Thoracic aorta (tissue), 2 donors: ENCODE measurements at regions not wholly inside any gene's neighbourhood (a gene's known extent, or its start where the extent isn't known, plus 50 kb on each side); places are given as distances from the start of the nearest gene placed in this dataset.

ENCODE experiments used
- ATAC-seq: fragments of 150-250 bp; one replicate; pipeline ENCODE4 v1.8.0; 2017; ENCODE audit warnings: low read depth; ENCODE audit not compliant: insufficient number of reproducible peaks, low FRiP score
- DNase-seq: peaks from one replicate; pipeline ENCODE4 v3.0.0-alpha.2; 2020; ENCODE audit warnings: low spot score
- H3K27ac ChIP-seq, 2 donors: fragments of 200-600 bp; sonication (generic); 1 replicate in 1 of 2; 2 replicates in 1 of 2; pipeline ENCODE4 v1.5.1; 2016; ENCODE audit warnings: mild to moderate bottlenecking in 2 of 2, moderate library complexity in 2 of 2
- H3K27me3 ChIP-seq: fragments of 200-600 bp; sonication (generic); replicated peaks from 2 replicates; pipeline ENCODE4 v1.6.0; 2016; ENCODE audit warnings: mild to moderate bottlenecking; ENCODE audit not compliant: insufficient read depth
- H3K36me3 ChIP-seq: fragments of 200-600 bp; sonication (generic); one replicate; pipeline ENCODE4 v1.5.1; 2016
- H3K4me1 ChIP-seq, 2 donors: fragments of 200-600 bp; sonication (generic); 1 replicate in 1 of 2; 2 replicates in 1 of 2; pipeline versions ENCODE4 v1.5.1 to v1.6.0; 2016; ENCODE audit warnings: low read depth in 2 of 2, mild to moderate bottlenecking in 1 of 2; ENCODE audit not compliant: control insufficient read depth in 1 of 2
- H3K4me3 ChIP-seq: fragments of 200-600 bp; sonication (generic); 2 replicates; pipeline ENCODE4 v1.5.1; 2016; ENCODE audit warnings: mild to moderate bottlenecking
- H3K9me3 ChIP-seq: fragments of 200-600 bp; sonication (generic); 2 replicates; pipeline ENCODE4 v1.5.1; 2016
- TF ChIP-seq, protein P1 (sequence below): fragments of 200-600 bp; sonication (generic); IDR thresholded peaks from one replicate; pipeline ENCODE4 v1.5.1; 2019; ENCODE audit warnings: antibody characterized with exemption

DNA sequence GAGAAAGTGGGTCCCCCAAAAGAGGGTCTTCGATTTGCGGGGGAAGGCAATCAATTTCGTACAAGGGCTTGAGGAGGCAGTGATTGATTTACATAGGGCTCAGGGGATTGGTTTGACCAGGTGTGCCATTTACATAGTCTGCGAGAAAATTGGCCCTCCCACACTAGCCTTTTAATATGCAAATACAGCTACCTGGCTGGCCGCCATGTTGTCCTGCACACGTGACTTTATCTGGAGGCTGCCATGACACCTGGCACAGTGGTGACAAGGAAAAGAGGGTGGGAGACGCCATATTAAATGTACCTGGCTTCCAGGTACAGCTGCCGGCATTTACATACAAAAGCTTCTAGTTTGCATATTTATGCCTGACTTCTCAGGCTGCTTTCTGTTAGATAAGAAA lies 1577.2 kb upstream of the LRRTM3 start:
- H3K36me3 ChIP-seq: no peaks in the 10 kb centered on the region

DNA sequence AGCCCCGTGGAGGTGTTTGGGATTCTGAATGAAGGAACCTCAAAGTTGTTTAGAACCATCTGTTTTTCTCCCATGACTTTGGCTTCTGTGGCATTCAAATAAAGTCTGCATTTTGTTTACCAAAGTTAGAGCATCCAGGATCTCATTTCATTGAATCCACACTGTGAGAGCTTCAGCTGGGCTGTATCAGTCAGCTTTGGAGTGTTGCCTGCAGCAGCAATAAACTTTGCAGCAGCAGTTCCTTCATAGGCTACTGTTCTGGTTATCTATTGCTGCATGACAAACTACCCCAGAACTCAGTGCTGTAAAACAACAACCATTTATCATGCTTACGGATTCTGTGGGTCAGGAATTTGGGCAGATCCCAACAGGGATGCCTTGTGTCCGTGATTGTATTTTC lies 1575.2 kb upstream of the LRRTM3 start:
- ATAC-seq (no peak), DNase-seq (no peak)
- no peaks in the 10 kb centered on the region for H3K4me1 ChIP-seq
- no peaks in the 10 kb centered on the region for H3K9me3 ChIP-seq
- H3K36me3 ChIP-seq: no peaks in the 10 kb centered on the region
- no peak overlapping the region for H3K4me3 ChIP-seq
- H3K27me3 ChIP-seq: no peaks in the 10 kb centered on the region
- TF ChIP-seq, protein P1, sequence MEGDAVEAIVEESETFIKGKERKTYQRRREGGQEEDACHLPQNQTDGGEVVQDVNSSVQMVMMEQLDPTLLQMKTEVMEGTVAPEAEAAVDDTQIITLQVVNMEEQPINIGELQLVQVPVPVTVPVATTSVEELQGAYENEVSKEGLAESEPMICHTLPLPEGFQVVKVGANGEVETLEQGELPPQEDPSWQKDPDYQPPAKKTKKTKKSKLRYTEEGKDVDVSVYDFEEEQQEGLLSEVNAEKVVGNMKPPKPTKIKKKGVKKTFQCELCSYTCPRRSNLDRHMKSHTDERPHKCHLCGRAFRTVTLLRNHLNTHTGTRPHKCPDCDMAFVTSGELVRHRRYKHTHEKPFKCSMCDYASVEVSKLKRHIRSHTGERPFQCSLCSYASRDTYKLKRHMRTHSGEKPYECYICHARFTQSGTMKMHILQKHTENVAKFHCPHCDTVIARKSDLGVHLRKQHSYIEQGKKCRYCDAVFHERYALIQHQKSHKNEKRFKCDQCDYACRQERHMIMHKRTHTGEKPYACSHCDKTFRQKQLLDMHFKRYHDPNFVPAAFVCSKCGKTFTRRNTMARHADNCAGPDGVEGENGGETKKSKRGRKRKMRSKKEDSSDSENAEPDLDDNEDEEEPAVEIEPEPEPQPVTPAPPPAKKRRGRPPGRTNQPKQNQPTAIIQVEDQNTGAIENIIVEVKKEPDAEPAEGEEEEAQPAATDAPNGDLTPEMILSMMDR: no peak
- no peak overlapping the region for H3K27ac ChIP-seq

More for the DNA sequence above, 1577.2 kb upstream of the LRRTM3 start:
- no peaks in the 10 kb centered on the region for H3K27me3 ChIP-seq
- no peak overlapping the region for H3K4me3 ChIP-seq
- H3K9me3 ChIP-seq: no peaks in the 10 kb centered on the region
- H3K4me1 ChIP-seq: no peaks in the 10 kb centered on the region
- TF ChIP-seq, protein P1: no peak
- H3K27ac ChIP-seq: no peak overlapping the region
- DNase-seq (no peak), ATAC-seq (no peak)

DNA sequence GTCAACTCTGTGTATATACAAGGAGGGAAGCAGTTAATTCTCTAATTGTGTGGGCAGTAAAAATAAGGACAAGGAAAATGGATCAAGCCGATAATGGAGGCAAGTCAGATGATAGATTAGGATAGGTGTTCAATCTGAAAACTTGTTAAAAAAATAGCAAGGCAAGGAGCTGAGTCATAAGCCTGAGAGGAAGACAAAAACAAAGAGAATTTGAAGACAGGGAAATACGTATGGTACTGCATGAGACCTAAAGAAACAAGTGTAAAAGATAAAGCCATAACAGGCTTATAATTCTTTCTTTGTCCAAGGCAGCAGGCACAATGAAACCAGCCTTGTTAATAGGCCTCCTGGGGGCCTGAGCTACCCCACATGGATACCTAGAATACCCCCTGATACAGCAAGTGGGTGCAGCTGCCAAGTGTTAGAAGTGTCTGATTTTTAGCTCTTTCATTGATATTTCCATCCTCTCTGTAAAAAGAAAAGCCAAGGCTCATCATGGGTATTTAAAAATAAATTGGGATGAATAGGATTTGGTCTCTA lies 1570.6 kb upstream of the LRRTM3 start:
- no peak for ATAC-seq
- Histone ChIP-seq H3K36me3 (no peaks in the 10 kb centered on the region), H3K4me3 (no peak overlapping the region), H3K4me1 (no peaks in the 10 kb centered on the region), H3K9me3 (no peaks in the 10 kb centered on the region), H3K27me3 (no peaks in the 10 kb centered on the region), H3K27ac (no peak overlapping the region)
- TF ChIP-seq, protein P1: no peak
- DNase-seq: no peak

DNA sequence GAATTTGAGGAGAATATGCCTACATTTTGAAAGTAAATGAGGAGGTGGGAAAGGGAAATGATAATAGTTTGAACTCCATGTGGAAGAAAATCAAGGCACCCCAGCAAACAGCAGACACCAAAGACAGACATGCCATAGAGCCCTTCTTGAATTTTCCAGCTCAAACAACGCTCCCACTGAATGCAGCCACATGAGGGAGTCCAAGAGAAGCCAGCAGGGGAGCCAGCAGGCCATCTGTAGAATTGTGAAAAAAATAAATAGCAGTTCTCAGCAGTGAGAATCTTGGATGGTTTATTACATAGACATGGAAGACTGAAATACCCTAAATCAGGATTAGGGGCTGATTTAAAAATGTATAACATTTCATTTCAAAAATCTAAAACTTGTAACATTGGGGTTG lies 1567.3 kb upstream of the LRRTM3 start:
- H3K9me3 ChIP-seq: no peaks in the 10 kb centered on the region
- ATAC-seq: no peak
- H3K27me3 ChIP-seq: no peaks in the 10 kb centered on the region
- H3K27ac ChIP-seq: no peak overlapping the region
- H3K4me1 ChIP-seq: no peaks in the 10 kb centered on the region
- TF ChIP-seq, protein P1: no peak
- no peaks in the 10 kb centered on the region for H3K36me3 ChIP-seq
- DNase-seq: no peak
- no peak overlapping the region for H3K4me3 ChIP-seq

DNA sequence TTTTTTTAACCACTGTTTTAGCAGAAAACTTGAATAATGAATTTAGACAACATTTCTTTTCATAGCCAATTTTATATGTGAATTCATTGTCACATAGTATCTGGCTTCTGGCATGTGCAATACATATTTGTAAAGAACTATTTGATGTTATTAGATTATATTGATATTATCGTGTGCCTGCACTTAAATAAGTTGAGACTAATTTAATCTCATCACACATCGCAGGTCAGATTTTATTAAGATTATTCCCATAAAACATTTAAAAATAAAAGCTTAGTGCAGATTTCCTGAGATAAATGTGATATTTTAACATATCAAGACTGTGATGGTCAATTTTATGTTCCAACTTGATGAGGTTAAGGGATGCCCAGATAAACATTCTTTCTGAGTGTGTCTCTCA lies 1565.3 kb upstream of the LRRTM3 start:
- DNase-seq (no peak), ATAC-seq (no peak)
- Histone ChIP-seq H3K36me3 (no peaks in the 10 kb centered on the region), H3K4me3 (no peak overlapping the region), H3K27me3 (no peaks in the 10 kb centered on the region), H3K4me1 (no peaks in the 10 kb centered on the region), H3K27ac (no peak overlapping the region), H3K9me3 (no peaks in the 10 kb centered on the region)
- TF ChIP-seq, protein P1: no peak
